C4-2B (cell line): ENCODE measurements at regions not wholly inside any gene's neighbourhood (a gene's known extent, or its start where the extent isn't known, plus 50 kb on each side); places are given as distances from the start of the nearest gene placed in this dataset.

Experiments used
- CTCF ChIP-seq: fragments of 450-650 bp; conservative IDR thresholded peaks from 2 replicates; pipeline ENCODE4 v1.5.1; 2017; ENCODE audit warnings: mild to moderate bottlenecking
- ZFX ChIP-seq: fragments of 450-650 bp; IDR thresholded peaks from 2 replicates; pipeline ENCODE4 v1.6.1; 2017

GRCh38 chr6:82032444-82032843, 215.1 kb downstream of the IBTK start:
- TF ChIP-seq CTCF (no peak), ZFX (no peak)
